ENCODE measurements at regions not wholly inside any gene's neighbourhood (a gene's known extent, or its start where the extent isn't known, plus 50 kb on each side); places are given as distances from the start of the nearest gene placed in this dataset.

- ChIA-PET CTCF (no interaction called here), POLR2A (no interaction called here)
- H3K9me3 ChIP-seq (ENCODE audit: control insufficient read depth, insufficient read depth, low read length) = peaks cover 8% of the 10 kb centered on the region
- TF ChIP-seq CTCF (IDR thresholded peaks at IDR 0.05; ENCODE audit: low read depth, low read length) = no peak
- H3K4me3 ChIP-seq (ENCODE audit: low read depth, low read length) = no peak overlapping the region
- DNase-seq (ENCODE audit: low read depth, low spot score) = no peak
- no peaks in the 10 kb centered on the region for H3K27me3 ChIP-seq (ENCODE audit: control insufficient read depth, insufficient read depth, low read length)
- no peak overlapping the region for H3K27ac ChIP-seq (ENCODE audit: low read depth, low read length)
Measured at GRCh38 chr5:153148624-153148976, 341.9 kb upstream of the GRIA1 start.

- H3K4me3 ChIP-seq (ENCODE audit: low read depth, low read length) = no peak overlapping the region
- ChIA-PET POLR2A (no interaction called here), CTCF (no interaction called here)
- no peaks in the 10 kb centered on the region for H3K27me3 ChIP-seq (ENCODE audit: control insufficient read depth, insufficient read depth, low read length)
- no peak overlapping the region for H3K27ac ChIP-seq (ENCODE audit: low read depth, low read length)
- peaks cover 4% of the 10 kb centered on the region; the same call in 1 of the 2 replicates for H3K9me3 ChIP-seq (ENCODE audit: control insufficient read depth, insufficient read depth, low read length)
- TF ChIP-seq CTCF (IDR thresholded peaks at IDR 0.05; ENCODE audit: low read depth, low read length) = no peak
- DNase-seq (ENCODE audit: low read depth, low spot score) = no peak
Measured at GRCh38 chr5:153151558-153151957, 338.9 kb upstream of the GRIA1 start.

GRCh38 chr5:153153086-153153485, 337.4 kb upstream of the GRIA1 start:
- POLR2A ChIA-PET = no interaction called here
- CTCF ChIA-PET = no interaction called here
- H3K27me3 ChIP-seq (ENCODE audit: control insufficient read depth, insufficient read depth, low read length) = no peaks in the 10 kb centered on the region
- no peak overlapping the region for H3K27ac ChIP-seq (ENCODE audit: low read depth, low read length)
- no peak for TF ChIP-seq CTCF (IDR thresholded peaks at IDR 0.05; ENCODE audit: low read depth, low read length)
- peaks cover 3% of the 10 kb centered on the region; the same call in 1 of the 2 replicates for H3K9me3 ChIP-seq (ENCODE audit: control insufficient read depth, insufficient read depth, low read length)
- DNase-seq (ENCODE audit: low read depth, low spot score) = no peak
- no peak overlapping the region for H3K4me3 ChIP-seq (ENCODE audit: low read depth, low read length)

GRCh38 chr5:153157156-153157555, 333.3 kb upstream of the GRIA1 start:
- no peak for TF ChIP-seq CTCF (IDR thresholded peaks at IDR 0.05; ENCODE audit: low read depth, low read length)
- CTCF ChIA-PET = no interaction called here
- DNase-seq (ENCODE audit: low read depth, low spot score) = no peak

GRCh38 chr5:153158608-153159007, 331.9 kb upstream of the GRIA1 start:
- ChIA-PET CTCF (no interaction called here), POLR2A (no interaction called here)
- H3K4me3 ChIP-seq (ENCODE audit: low read depth, low read length) = no peak overlapping the region
- H3K27ac ChIP-seq (ENCODE audit: low read depth, low read length) = no peak overlapping the region
- no peaks in the 10 kb centered on the region; the same call in 1 of the 2 replicates for H3K9me3 ChIP-seq (ENCODE audit: control insufficient read depth, insufficient read depth, low read length)
- TF ChIP-seq CTCF (IDR thresholded peaks at IDR 0.05; ENCODE audit: low read depth, low read length) = no peak
- no peaks in the 10 kb centered on the region for H3K27me3 ChIP-seq (ENCODE audit: control insufficient read depth, insufficient read depth, low read length)
- DNase-seq (ENCODE audit: low read depth, low spot score) = no peak

More at GRCh38 chr5:153157156-153157555, 333.3 kb upstream of the GRIA1 start:
- Histone ChIP-seq H3K27me3 (ENCODE audit: control insufficient read depth, insufficient read depth, low read length) (no peaks in the 10 kb centered on the region), H3K9me3 (ENCODE audit: control insufficient read depth, insufficient read depth, low read length) (no peaks in the 10 kb centered on the region; the same call in 1 of the 2 replicates), H3K27ac (ENCODE audit: low read depth, low read length) (no peak overlapping the region), H3K4me3 (ENCODE audit: low read depth, low read length) (no peak overlapping the region)
- POLR2A ChIA-PET = no interaction called here
